M059J (cell line): ENCODE measurements at regions not wholly inside any gene's neighbourhood (a gene's known extent, or its start where the extent isn't known, plus 50 kb on each side); places are given as distances from the start of the nearest gene placed in this dataset.
"Not testable (repeated sequence)": the region's sequence is repeated elsewhere in the genome, so short reads cannot be mapped to it uniquely, and the experiment has no call there.

Experiments
- DNase-seq: peaks from one replicate; pipeline ENCODE4 v3.0.0-alpha.2; 2012; ENCODE audit warnings: low read depth

GRCh38 chr14:49121246-49121645 lies 464.9 kb downstream of the RPS29 start:
- DNase-seq = no peak

GRCh38 chr14:49114161-49114893 lies 471.9 kb downstream of the RPS29 start:
- DNase-seq = no peak

GRCh38 chr14:49106741-49107667 lies 479.2 kb downstream of the RPS29 start:
- DNase-seq = peak; percentile 6

DNA sequence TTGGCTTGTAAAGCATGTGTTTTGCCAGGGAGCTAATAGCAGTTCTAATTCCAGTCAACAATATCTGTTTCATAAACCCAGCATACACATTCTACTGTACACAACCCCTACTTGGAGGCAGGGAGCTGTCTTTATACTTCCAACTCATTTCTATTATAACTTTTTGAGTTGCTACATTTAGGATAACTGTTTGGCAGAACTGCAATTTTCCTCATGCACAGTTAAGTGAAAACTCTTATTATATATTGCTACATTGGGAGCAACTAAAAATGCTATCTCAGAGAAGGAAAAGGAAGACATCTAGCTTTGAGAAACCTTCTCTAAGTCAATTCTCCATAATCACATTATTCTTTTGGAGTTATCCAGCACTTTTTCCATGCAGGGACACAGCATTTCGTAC lies 480.2 kb downstream of the RPS29 start:
- no peak for DNase-seq

DNA sequence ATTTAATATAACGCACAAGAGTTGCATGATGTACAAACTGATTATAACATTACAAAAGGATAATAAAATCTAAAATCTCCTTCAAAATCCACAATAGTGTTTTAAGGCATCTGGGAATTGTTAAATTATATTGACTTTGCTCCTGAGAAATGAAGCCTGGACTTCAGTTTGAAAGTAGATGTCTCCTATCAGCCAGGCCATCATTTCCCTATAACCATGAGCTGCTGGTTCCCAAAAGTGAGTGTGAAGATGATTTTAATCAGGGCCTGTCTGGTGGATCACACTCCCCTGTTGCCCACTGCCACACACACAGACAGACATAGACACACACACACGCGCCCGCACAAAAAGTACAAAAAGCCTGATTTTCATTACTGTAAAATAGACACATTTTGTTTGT lies 480.7 kb downstream of the RPS29 start:
- DNase-seq = no peak

DNA sequence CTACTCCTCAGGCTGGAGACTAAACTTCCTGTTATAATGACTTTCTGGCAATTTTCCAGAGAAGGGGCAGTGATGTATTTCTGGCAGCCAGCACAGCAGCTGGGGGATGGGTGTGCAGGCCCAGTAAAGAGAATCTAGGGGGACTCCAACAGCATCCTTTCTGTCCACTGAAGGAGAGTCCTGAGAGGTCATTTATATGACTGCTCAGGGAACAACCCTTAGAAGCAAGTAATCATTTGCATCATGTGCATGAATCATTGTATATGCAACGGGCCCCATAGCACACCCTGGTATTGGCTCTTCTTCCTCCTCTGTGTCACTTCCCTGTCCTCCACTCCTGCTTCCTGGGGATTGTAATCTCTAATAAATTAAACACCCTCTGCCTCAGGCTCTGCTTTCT lies 493.8 kb downstream of the RPS29 start:
- no peak for DNase-seq

- peak; percentile 6 for DNase-seq
These were observed 497.1 kb downstream of the RPS29 start for GRCh38 chr14:49089107-49089506.

DNA sequence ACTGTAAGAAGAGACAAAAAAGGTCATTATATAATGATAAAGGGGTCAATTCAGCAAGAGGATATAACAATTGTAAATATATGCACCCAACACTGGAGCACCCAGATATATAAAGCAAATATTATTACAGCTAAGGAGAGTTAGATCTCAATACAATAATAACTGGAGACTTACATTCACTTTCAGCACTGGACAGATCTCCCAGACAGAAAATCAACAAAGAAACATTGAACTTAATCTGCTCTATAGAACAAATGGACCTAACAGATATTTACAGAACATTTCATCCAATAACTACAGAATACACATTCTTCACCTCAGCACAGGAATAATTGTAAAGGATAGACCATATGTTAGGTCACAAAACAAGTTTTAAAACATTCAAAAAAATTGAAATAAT lies 512.9 kb downstream of the RPS29 start:
- DNase-seq = not testable (repeated sequence)

DNA sequence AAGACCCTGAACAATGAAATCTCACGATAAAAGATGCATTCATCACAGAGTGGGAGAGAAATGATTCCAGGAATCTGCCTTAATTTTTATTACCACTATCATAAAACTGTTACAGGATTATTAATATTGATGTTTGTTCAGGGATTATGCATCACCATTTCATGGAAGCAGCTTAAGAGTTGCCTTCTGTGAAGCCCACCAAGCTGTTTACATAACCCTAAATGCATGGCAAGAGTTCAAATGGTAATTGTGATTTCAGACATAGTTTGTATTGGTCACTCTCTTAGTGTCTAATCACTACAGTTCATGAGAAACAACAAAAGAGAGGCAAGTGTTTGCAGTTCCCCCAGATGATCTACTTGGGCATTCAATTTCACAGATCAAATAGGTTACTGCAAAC lies 527.7 kb downstream of the RPS29 start:
- DNase-seq = no peak

GRCh38 chr14:49057838-49058510 lies 528.2 kb downstream of the RPS29 start:
- no peak for DNase-seq

- DNase-seq = no peak
These were observed 530.2 kb downstream of the RPS29 start for GRCh38 chr14:49056021-49056420.

- DNase-seq = peak; percentile 13
These were observed 533.7 kb downstream of the RPS29 start for GRCh38 chr14:49052521-49052920.

GRCh38 chr14:49051328-49052060 lies 534.7 kb downstream of the RPS29 start:
- DNase-seq = peak; percentile 18

GRCh38 chr14:49050822-49051221 lies 535.4 kb downstream of the RPS29 start:
- no peak for DNase-seq

GRCh38 chr14:49049711-49050110 lies 536.5 kb downstream of the RPS29 start:
- no peak for DNase-seq

GRCh38 chr14:49044981-49045380 lies 541.2 kb downstream of the RPS29 start:
- DNase-seq = no peak

DNA sequence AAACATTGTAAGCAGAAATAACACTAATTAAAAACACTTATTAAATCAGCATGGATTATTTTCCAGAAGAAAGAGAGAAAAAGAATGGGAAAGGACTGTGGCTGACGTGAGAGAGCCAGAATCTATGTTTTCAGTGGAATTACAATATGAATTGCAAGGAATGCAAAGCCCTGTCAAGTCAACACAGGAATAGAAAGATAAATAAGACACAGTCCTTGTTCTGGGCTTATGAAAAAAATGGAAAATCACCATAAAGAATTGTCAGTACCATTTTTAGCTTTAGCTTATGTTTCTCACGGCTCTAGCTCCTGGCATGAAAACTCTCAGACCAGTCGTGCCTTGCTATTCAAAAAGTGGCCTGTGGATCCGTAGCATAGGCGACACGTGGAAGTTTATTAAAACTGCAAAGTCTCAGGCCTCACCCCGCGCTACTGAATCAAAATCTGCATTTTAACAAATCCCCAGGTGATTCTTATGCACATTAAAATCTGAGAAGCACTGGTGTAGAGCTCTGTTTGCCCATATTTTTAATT lies 549.1 kb downstream of the RPS29 start:
- DNase-seq = no peak

DNA sequence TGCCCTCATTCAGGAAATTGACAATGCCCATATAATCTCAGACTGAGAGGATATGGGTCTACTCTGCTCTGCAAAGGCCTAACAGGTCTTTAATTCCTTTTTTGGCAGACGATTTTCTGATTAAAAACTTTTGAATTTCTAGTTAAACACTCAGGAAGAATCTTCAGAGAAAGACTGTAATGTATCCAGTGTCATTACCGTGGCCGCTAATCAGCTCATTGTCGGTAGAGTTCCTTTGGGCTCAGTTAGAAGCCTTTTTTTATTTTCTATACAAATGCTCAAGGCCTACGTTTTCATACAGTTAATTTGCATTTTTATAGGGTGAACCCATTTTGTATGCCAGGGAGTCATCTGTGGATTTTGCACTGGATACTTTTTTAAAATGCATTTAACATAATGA lies 549.9 kb downstream of the RPS29 start:
- DNase-seq = no peak

DNA sequence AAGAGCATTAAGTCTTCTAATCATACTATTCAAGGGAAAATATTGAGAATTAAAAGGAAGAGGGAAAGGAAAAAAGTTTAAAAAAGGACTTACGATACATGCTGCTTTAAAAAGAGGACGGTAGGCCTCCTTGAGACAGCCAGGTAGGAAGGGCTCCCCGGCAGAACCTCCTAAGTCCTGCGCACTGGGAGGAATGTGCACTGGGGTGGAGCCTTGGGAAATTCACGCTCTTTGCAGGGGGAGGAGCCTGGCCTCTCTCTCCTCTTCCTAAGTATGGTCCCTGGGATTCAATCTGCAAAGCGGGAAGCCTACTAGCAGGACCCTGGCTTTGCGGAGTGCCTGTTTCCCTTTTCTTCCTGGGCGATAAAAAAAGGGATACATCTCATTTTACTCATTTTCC lies 553.0 kb downstream of the RPS29 start:
- no peak for DNase-seq

- not testable (repeated sequence) for DNase-seq
These were observed 554.5 kb downstream of the RPS29 start for GRCh38 chr14:49031710-49032109.

DNA sequence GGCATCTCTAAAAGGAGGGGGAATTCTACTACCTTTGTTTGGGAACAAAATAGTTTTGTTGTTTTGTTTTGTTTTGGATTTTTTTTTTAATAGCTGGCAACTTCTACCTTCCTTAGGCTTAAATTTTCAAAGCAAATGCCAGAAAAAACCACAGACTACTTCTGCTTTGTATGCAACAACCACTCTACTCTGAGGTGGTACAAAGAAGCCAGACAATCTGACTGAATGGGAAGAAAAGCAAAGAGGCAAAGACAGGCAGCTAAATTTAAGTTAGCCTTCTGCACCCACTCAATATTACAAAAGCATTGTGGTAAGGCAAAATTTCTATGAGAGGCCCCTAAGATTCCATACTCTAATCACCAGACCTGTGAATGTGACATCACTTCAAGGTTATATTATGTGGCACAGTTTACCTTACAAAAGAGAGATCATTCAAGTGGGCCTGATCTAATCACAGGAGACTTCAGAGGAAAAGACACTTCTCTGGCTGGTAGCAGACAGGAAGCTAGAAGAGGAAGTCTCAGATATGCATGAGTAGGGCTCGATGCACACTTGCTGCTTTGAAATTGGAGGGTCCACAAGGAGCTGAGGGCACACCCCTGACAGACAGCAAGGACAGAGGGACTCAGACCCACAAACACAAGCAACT lies 566.6 kb downstream of the RPS29 start:
- no peak for DNase-seq
